PC-3 (cell line): ENCODE measurements at regions not wholly inside any gene's neighbourhood (a gene's known extent, or its start where the extent isn't known, plus 50 kb on each side); places are given as distances from the start of the nearest gene placed in this dataset.

ENCODE experiments used
- CTCF ChIP-seq: fragments of 300-600 bp; sonication (generic); conservative IDR thresholded peaks from 2 replicates; pipeline ENCODE4 v1.5.1; 2017; ENCODE audit warnings: antibody characterized with exemption, low read depth, mild to moderate bottlenecking, low read length
- EZH2phosphoT487 ChIP-seq: fragments of 300-600 bp; sonication (generic); IDR thresholded peaks from 2 replicates; pipeline ENCODE4 v1.6.1; 2018; ENCODE audit warnings: mild to moderate bottlenecking, antibody characterized with exemption, low read length, borderline replicate concordance

DNA sequence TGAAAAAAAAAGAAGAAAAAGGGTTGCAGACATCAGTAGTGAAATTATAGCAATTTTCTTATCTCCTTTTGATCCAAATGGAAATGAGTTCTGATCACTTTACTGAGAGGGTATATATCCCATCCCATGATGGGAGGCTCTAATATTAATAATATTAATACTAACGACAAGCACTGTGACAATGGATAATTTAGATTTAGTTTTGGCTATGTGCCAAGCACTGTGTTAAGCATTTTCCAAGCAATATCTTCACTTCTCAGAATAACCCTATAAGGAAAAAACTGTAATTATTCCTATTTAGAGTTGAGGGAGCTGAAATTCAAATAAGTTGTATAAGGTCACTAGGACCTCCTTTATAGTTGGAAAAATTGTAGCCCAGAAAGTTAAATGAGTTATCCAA lies 58.4 kb upstream of the ASTN2 start:
- TF ChIP-seq CTCF: no peak
- no peak for TF ChIP-seq EZH2phosphoT487
